ENCODE measurements at regions not wholly inside any gene's neighbourhood (a gene's known extent, or its start where the extent isn't known, plus 50 kb on each side); places are given as distances from the start of the nearest gene placed in this dataset.

- H3K27me3 Mint-ChIP-seq (ENCODE audit: low read depth): peaks cover 4% of the 10 kb centered on the region
- no peaks in the 10 kb centered on the region for H3K9me3 Mint-ChIP-seq
- no peak overlapping the region for H3K4me3 Mint-ChIP-seq
- H3K4me1 Mint-ChIP-seq (ENCODE audit: low read depth): no peaks in the 10 kb centered on the region
- no peak overlapping the region for H3K27ac Mint-ChIP-seq
- no peaks in the 10 kb centered on the region for H3K36me3 Mint-ChIP-seq (ENCODE audit: low read depth)
Observed at GRCh38 chr15:95922431-95922830, 408.1 kb upstream of the NR2F2 start.

DNA sequence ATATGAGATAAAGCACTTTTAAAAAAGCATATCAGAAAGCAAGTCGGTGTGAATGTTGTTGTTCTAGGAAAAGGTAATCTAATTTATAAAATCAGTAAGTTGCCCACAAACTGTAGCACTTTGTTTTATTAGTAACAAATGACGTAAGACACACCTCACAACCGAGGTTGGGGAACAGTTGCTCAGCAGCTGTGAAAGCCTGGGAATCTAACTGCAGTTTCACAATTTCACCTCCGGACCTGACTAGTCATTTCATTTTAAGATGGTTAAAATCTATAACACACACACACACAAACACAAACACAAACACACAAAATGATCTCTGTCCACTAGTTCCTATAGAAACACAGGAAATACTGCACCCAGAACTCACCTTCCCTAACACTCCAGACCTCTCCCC lies 406.7 kb upstream of the NR2F2 start:
- H3K36me3 Mint-ChIP-seq (ENCODE audit: low read depth): no peaks in the 10 kb centered on the region
- no peaks in the 10 kb centered on the region for H3K9me3 Mint-ChIP-seq
- H3K27ac Mint-ChIP-seq: no peak overlapping the region
- H3K4me3 Mint-ChIP-seq: no peak overlapping the region
- no peaks in the 10 kb centered on the region for H3K27me3 Mint-ChIP-seq (ENCODE audit: low read depth)
- H3K4me1 Mint-ChIP-seq (ENCODE audit: low read depth): no peaks in the 10 kb centered on the region

GRCh38 chr15:95928822-95929221 lies 401.7 kb upstream of the NR2F2 start:
- no peaks in the 10 kb centered on the region for H3K27me3 Mint-ChIP-seq (ENCODE audit: low read depth)
- H3K36me3 Mint-ChIP-seq (ENCODE audit: low read depth): no peaks in the 10 kb centered on the region
- peaks cover 7% of the 10 kb centered on the region for H3K9me3 Mint-ChIP-seq
- peaks cover 9% of the 10 kb centered on the region for H3K4me1 Mint-ChIP-seq (ENCODE audit: low read depth)
- H3K4me3 Mint-ChIP-seq: no peak overlapping the region
- H3K27ac Mint-ChIP-seq: no peak overlapping the region

DNA sequence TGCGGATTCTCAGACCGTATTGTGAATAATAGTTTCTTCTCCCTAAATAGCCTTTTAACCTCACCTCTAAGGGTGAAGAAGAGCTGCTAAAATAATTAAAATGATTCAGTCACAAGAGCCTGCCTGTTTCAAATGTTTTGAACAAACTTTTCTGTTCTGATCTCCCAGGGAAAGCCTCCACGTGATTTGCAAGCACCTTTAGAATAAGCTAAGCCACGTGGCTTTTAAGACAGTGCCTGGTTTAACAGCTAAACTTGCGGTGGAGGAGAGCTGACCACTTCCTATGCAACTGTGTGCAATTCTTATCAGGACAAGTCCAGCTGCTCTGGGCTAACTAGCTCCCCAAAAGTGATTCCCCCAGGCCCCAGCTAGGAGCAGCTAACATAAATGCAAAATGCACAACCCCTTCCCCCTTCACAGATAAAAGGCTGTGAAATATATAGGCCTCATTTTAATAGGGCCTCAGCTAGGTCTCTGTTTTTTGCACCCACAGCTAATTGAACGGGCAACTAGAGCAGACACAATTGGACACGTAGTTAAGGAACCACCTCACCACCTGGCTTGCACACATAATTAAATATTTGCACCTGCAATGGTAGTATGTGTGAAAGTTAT lies 401.2 kb upstream of the NR2F2 start:
- Mint-ChIP-seq H3K9me3 (peaks cover 12% of the 10 kb centered on the region), H3K36me3 (ENCODE audit: low read depth) (no peaks in the 10 kb centered on the region), H3K27ac (no peak overlapping the region), H3K4me1 (ENCODE audit: low read depth) (peaks cover 9% of the 10 kb centered on the region), H3K4me3 (peak overlapping the region; percentile 3), H3K27me3 (ENCODE audit: low read depth) (peaks cover 5% of the 10 kb centered on the region)

- H3K4me3 Mint-ChIP-seq: no peak overlapping the region
- H3K27me3 Mint-ChIP-seq (ENCODE audit: low read depth): peaks cover 6% of the 10 kb centered on the region
- H3K27ac Mint-ChIP-seq: no peak overlapping the region
- no peaks in the 10 kb centered on the region for H3K36me3 Mint-ChIP-seq (ENCODE audit: low read depth)
- peaks cover 14% of the 10 kb centered on the region for H3K9me3 Mint-ChIP-seq
- peaks cover 9% of the 10 kb centered on the region for H3K4me1 Mint-ChIP-seq (ENCODE audit: low read depth)
Observed at GRCh38 chr15:95930659-95931375, 399.7 kb upstream of the NR2F2 start.

DNA sequence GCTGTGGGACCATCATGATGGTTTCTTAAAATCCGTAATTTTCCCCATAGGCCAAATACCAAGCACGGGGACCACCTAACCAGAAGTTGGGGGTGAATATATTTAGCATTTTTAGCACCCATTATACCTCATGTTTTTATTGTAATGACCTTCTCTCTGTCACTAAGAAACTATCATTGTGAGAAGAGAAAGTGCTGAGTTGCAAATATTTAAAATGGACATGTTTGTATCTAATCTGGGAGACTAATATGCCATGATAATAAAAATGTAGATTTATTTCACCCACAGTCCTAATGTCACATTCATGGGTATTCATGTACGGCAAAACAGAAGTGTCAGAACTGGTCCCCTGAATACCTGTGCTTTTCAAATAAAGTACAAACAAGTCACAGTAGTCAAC lies 398.9 kb upstream of the NR2F2 start:
- Mint-ChIP-seq H3K4me3 (no peak overlapping the region), H3K27ac (no peak overlapping the region), H3K36me3 (ENCODE audit: low read depth) (no peaks in the 10 kb centered on the region), H3K9me3 (peaks cover 14% of the 10 kb centered on the region), H3K4me1 (ENCODE audit: low read depth) (peaks cover 9% of the 10 kb centered on the region), H3K27me3 (ENCODE audit: low read depth) (peaks cover 6% of the 10 kb centered on the region)

GRCh38 chr15:95932141-95932540 lies 398.4 kb upstream of the NR2F2 start:
- H3K27ac Mint-ChIP-seq: no peak overlapping the region
- H3K9me3 Mint-ChIP-seq: peaks cover 14% of the 10 kb centered on the region
- peaks cover 9% of the 10 kb centered on the region for H3K4me1 Mint-ChIP-seq (ENCODE audit: low read depth)
- peaks cover 9% of the 10 kb centered on the region for H3K27me3 Mint-ChIP-seq (ENCODE audit: low read depth)
- H3K36me3 Mint-ChIP-seq (ENCODE audit: low read depth): no peaks in the 10 kb centered on the region
- H3K4me3 Mint-ChIP-seq: no peak overlapping the region

GRCh38 chr15:95932676-95933075 lies 397.8 kb upstream of the NR2F2 start:
- peaks cover 14% of the 10 kb centered on the region for H3K9me3 Mint-ChIP-seq
- peaks cover 10% of the 10 kb centered on the region for H3K27me3 Mint-ChIP-seq (ENCODE audit: low read depth)
- H3K4me1 Mint-ChIP-seq (ENCODE audit: low read depth): peaks cover 9% of the 10 kb centered on the region
- no peak overlapping the region for H3K4me3 Mint-ChIP-seq
- no peak overlapping the region for H3K27ac Mint-ChIP-seq
- H3K36me3 Mint-ChIP-seq (ENCODE audit: low read depth): no peaks in the 10 kb centered on the region

DNA sequence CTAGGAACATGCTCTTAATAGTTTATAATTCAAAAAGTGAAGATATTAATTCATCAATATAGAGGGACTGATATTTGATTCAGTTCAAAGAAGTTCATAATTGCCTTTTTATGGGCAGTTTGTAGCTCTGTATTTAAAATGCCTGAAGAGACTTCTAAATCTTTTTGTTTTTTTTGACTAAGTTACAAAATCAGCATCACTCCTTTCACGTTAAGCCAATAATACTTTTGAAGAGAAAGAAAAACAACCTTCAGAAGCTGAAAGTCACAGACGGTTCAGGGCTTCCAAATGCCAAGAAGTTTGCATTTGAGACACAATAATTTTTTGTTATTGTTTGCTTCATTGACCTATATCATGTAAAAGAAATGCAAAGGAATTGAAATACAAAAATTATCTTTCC lies 394.6 kb upstream of the NR2F2 start:
- H3K27me3 Mint-ChIP-seq (ENCODE audit: low read depth): peaks cover 10% of the 10 kb centered on the region
- no peaks in the 10 kb centered on the region for H3K4me1 Mint-ChIP-seq (ENCODE audit: low read depth)
- peaks cover 14% of the 10 kb centered on the region for H3K9me3 Mint-ChIP-seq
- H3K36me3 Mint-ChIP-seq (ENCODE audit: low read depth): no peaks in the 10 kb centered on the region
- no peak overlapping the region for H3K4me3 Mint-ChIP-seq
- H3K27ac Mint-ChIP-seq: no peak overlapping the region

DNA sequence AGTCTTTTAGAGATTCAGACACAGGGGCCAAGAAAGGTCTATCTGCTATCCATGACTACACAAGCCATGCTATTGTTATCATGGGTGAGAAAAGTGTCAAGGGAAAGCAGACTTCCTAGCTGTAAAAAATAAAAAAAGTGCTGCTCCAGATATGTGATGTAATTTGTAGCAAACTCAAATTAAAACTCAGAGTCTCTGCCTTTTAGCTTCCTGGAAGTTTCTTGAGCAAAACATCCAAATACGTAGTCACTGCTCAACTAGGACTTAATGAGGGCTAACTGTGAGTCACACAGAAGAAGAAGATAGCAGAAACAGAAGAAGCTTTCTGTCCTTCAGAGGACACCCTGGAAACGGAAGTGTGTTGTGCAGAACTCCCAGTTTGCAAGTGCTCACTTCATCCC lies 393.4 kb upstream of the NR2F2 start:
- Mint-ChIP-seq H3K27me3 (ENCODE audit: low read depth) (peaks cover 10% of the 10 kb centered on the region), H3K36me3 (ENCODE audit: low read depth) (no peaks in the 10 kb centered on the region), H3K27ac (no peak overlapping the region), H3K4me3 (no peak overlapping the region), H3K4me1 (ENCODE audit: low read depth) (no peaks in the 10 kb centered on the region), H3K9me3 (peaks cover 14% of the 10 kb centered on the region)

DNA sequence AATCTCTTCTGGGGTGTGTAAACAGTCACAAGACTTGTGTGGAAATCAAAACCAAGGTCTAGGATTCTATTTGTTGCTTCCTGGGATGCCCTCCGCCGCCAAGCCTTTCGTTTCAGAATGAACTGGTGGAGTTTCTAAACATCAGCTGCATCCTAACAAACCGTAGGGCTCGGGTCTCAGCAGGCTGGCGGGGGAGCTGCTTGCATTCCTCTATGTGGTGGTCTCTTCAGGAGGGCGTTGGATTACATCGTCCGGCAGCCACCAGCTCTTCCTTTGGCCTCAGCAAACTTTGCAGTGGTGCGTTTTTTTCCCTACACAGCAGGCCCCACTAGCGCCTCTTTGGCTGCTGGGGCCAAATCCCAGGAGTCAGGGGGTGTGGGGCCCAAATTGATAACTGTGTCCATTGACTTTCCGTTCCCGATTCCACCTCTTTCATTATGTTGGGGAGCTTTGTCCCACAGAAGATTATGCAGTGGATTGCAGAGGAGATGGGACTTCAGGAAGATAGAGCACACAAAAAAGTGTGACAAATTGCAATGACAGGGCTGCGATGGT lies 390.0 kb upstream of the NR2F2 start:
- Mint-ChIP-seq H3K27me3 (ENCODE audit: low read depth) (peaks cover 9% of the 10 kb centered on the region), H3K36me3 (ENCODE audit: low read depth) (no peaks in the 10 kb centered on the region), H3K4me3 (no peak overlapping the region), H3K9me3 (peaks cover 6% of the 10 kb centered on the region), H3K4me1 (ENCODE audit: low read depth) (no peaks in the 10 kb centered on the region), H3K27ac (no peak overlapping the region)

DNA sequence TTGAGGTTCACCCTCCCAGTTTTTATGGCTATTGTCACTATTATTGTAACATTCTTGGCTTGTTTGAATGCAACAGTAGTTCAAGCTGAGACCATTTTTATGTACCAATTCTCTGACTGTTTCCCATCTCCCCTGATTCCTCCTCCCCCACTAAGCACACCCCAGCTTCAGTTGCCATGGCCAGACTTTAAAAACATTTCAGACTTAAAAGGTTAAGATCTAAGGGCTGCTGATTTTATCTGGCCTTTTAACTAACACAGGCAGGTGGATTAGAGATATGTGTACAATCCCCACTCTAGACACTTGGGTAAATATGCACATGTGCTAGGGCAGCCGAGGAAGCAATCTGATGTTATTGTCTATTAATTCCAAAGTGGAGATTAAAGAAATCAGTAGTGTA lies 386.3 kb upstream of the NR2F2 start:
- Mint-ChIP-seq H3K27ac (no peak overlapping the region), H3K4me3 (no peak overlapping the region), H3K4me1 (ENCODE audit: low read depth) (no peaks in the 10 kb centered on the region), H3K27me3 (ENCODE audit: low read depth) (peaks cover 4% of the 10 kb centered on the region), H3K9me3 (peaks cover 3% of the 10 kb centered on the region), H3K36me3 (ENCODE audit: low read depth) (no peaks in the 10 kb centered on the region)

- Mint-ChIP-seq H3K9me3 (peaks cover 3% of the 10 kb centered on the region), H3K27me3 (ENCODE audit: low read depth) (peaks cover 4% of the 10 kb centered on the region), H3K27ac (no peak overlapping the region), H3K4me1 (ENCODE audit: low read depth) (no peaks in the 10 kb centered on the region), H3K4me3 (no peak overlapping the region), H3K36me3 (ENCODE audit: low read depth) (no peaks in the 10 kb centered on the region)
Observed at GRCh38 chr15:95944661-95945255, 385.7 kb upstream of the NR2F2 start.

GRCh38 chr15:95946241-95946640 lies 384.3 kb upstream of the NR2F2 start:
- H3K27me3 Mint-ChIP-seq (ENCODE audit: low read depth): peaks cover 4% of the 10 kb centered on the region
- no peaks in the 10 kb centered on the region for H3K4me1 Mint-ChIP-seq (ENCODE audit: low read depth)
- H3K9me3 Mint-ChIP-seq: peaks cover 3% of the 10 kb centered on the region
- H3K27ac Mint-ChIP-seq: no peak overlapping the region
- no peaks in the 10 kb centered on the region for H3K36me3 Mint-ChIP-seq (ENCODE audit: low read depth)
- H3K4me3 Mint-ChIP-seq: no peak overlapping the region

GRCh38 chr15:95946926-95947325 lies 383.6 kb upstream of the NR2F2 start:
- H3K4me1 Mint-ChIP-seq (ENCODE audit: low read depth): no peaks in the 10 kb centered on the region
- H3K36me3 Mint-ChIP-seq (ENCODE audit: low read depth): no peaks in the 10 kb centered on the region
- no peak overlapping the region for H3K27ac Mint-ChIP-seq
- H3K9me3 Mint-ChIP-seq: peaks cover 3% of the 10 kb centered on the region
- H3K27me3 Mint-ChIP-seq (ENCODE audit: low read depth): peaks cover 4% of the 10 kb centered on the region
- no peak overlapping the region for H3K4me3 Mint-ChIP-seq
